ENCODE measurements at regions not wholly inside any gene's neighbourhood (a gene's known extent, or its start where the extent isn't known, plus 50 kb on each side); places are given as distances from the start of the nearest gene placed in this dataset.
"Not testable (repeated sequence)": the region's sequence is repeated elsewhere in the genome, so short reads cannot be mapped to it uniquely, and the experiment has no call there.

DNA sequence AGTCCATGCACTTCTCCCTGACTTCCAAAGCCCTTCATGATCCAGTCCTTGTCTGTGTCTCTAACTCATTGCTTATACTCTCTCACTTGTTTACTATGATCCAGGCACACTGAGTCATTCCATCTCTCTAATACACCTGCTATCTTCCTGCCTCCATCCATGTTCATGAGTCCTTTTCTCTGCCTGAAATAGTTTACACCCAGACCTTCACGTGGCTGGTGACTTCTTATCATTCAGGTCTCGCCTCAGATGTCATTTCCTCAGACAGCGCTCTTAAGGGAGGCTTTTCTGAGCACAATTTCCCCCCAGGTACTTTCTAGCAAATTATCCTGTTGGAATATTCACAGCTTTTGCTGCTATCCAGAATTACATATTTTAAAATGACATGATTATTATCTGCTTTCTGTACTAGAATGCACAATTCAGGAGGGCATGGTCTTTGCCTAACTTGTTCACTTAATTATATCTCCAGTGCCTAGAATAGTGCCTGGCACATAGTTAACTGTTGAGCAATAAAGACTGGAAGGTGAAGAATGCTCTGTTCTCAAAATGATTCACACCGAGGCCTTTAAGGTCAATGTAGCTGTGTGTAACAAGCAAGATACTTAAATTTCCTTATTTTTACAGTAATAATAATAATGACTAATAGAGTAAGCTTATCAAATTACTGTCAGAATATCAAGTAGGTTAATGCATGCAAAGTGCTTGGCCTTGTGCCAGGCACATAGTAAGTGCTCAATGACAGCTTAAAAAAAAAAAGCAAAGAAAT, 183.7 kb upstream of the SPRY2 start:
- TF ChIP-seq, protein P1, sequence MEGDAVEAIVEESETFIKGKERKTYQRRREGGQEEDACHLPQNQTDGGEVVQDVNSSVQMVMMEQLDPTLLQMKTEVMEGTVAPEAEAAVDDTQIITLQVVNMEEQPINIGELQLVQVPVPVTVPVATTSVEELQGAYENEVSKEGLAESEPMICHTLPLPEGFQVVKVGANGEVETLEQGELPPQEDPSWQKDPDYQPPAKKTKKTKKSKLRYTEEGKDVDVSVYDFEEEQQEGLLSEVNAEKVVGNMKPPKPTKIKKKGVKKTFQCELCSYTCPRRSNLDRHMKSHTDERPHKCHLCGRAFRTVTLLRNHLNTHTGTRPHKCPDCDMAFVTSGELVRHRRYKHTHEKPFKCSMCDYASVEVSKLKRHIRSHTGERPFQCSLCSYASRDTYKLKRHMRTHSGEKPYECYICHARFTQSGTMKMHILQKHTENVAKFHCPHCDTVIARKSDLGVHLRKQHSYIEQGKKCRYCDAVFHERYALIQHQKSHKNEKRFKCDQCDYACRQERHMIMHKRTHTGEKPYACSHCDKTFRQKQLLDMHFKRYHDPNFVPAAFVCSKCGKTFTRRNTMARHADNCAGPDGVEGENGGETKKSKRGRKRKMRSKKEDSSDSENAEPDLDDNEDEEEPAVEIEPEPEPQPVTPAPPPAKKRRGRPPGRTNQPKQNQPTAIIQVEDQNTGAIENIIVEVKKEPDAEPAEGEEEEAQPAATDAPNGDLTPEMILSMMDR (conservative IDR thresholded peaks at IDR 0.05; ENCODE audit: low read depth, low read length): no peak
- Histone ChIP-seq H3K79me2 (ENCODE audit: insufficient read depth, low read depth) (no peaks in the 10 kb centered on the region), H3K4me3 (IDR thresholded peaks at IDR 0.05; ENCODE audit: insufficient read depth, low read depth, low read length) (no peak overlapping the region), H3K27ac (no peak overlapping the region), H3K4me1 (ENCODE audit: low read depth, poor library complexity, severe bottlenecking) (no peaks in the 10 kb centered on the region), H3K27me3 (ENCODE audit: insufficient read depth, low read depth) (no peaks in the 10 kb centered on the region), H3K4me2 (no peak overlapping the region), H4K20me1 (ENCODE audit: insufficient read depth) (no peaks in the 10 kb centered on the region), H2AFZ (ENCODE audit: low read depth) (no peak overlapping the region), H3K36me3 (ENCODE audit: insufficient read depth) (no peaks in the 10 kb centered on the region), H3K9ac (no peak overlapping the region)

DNA sequence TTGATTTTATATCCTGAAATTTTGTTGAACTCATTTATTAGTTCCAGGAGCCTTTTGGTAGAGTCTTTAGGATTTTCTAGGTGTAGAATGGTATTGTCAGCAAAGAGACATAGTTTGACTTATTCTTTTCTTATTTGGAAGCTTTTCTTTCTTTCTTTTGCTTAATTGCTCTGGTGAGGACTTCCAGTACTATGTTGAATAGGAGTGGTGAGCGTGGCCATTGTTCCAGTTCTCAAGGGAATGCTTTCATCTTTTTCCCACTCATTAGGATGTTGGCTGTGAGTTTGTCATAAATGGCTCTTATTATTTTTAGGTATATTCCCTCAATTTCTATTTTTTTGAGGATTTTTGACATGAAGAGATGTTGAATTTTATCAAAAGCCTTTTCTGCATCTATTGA, 182.2 kb upstream of the SPRY2 start:
- no peak overlapping the region for H3K4me2 ChIP-seq
- no peaks in the 10 kb centered on the region for H3K27me3 ChIP-seq (ENCODE audit: insufficient read depth, low read depth)
- H2AFZ ChIP-seq (ENCODE audit: low read depth): no peak overlapping the region
- no peaks in the 10 kb centered on the region for H3K79me2 ChIP-seq (ENCODE audit: insufficient read depth, low read depth)
- no peaks in the 10 kb centered on the region for H3K4me1 ChIP-seq (ENCODE audit: low read depth, poor library complexity, severe bottlenecking)
- no peaks in the 10 kb centered on the region for H3K36me3 ChIP-seq (ENCODE audit: insufficient read depth)
- H3K4me3 ChIP-seq (IDR thresholded peaks at IDR 0.05; ENCODE audit: insufficient read depth, low read depth, low read length): no peak overlapping the region
- TF ChIP-seq, protein P1 (conservative IDR thresholded peaks at IDR 0.05; ENCODE audit: low read depth, low read length): no peak
- no peaks in the 10 kb centered on the region for H4K20me1 ChIP-seq (ENCODE audit: insufficient read depth)
- H3K9ac ChIP-seq: no peak overlapping the region
- H3K27ac ChIP-seq: no peak overlapping the region

GRCh38 chr13:80522463-80522862, 181.5 kb upstream of the SPRY2 start:
- H3K79me2 ChIP-seq (ENCODE audit: insufficient read depth, low read depth); H4K20me1 ChIP-seq (ENCODE audit: insufficient read depth); H2AFZ ChIP-seq (ENCODE audit: low read depth); H3K4me2 ChIP-seq; H3K4me3 ChIP-seq (IDR thresholded peaks at IDR 0.05; ENCODE audit: insufficient read depth, low read depth, low read length); H3K4me1 ChIP-seq (ENCODE audit: low read depth, poor library complexity, severe bottlenecking); H3K27me3 ChIP-seq (ENCODE audit: insufficient read depth, low read depth); H3K36me3 ChIP-seq (ENCODE audit: insufficient read depth); H3K9ac ChIP-seq; H3K27ac ChIP-seq: not testable (repeated sequence)

- H4K20me1 ChIP-seq (ENCODE audit: insufficient read depth): no peaks in the 10 kb centered on the region
Measured at GRCh38 chr13:80516818-80517348, 176.0 kb upstream of the SPRY2 start.

More at GRCh38 chr13:80516818-80517348, 176.0 kb upstream of the SPRY2 start:
- H2AFZ ChIP-seq (ENCODE audit: low read depth): no peak overlapping the region
- H3K9ac ChIP-seq: no peak overlapping the region
- no peak overlapping the region for H3K4me2 ChIP-seq
- no peaks in the 10 kb centered on the region for H3K4me1 ChIP-seq (ENCODE audit: low read depth, poor library complexity, severe bottlenecking)
- TF ChIP-seq, protein P1 (conservative IDR thresholded peaks at IDR 0.05; ENCODE audit: low read depth, low read length): no peak
- no peaks in the 10 kb centered on the region for H3K79me2 ChIP-seq (ENCODE audit: insufficient read depth, low read depth)
- no peak overlapping the region for H3K27ac ChIP-seq
- no peak overlapping the region for H3K4me3 ChIP-seq (IDR thresholded peaks at IDR 0.05; ENCODE audit: insufficient read depth, low read depth, low read length)
- no peaks in the 10 kb centered on the region for H3K36me3 ChIP-seq (ENCODE audit: insufficient read depth)
- H3K27me3 ChIP-seq (ENCODE audit: insufficient read depth, low read depth): no peaks in the 10 kb centered on the region

Measured in KMS-11 (cell line).